ENCODE measurements at regions not wholly inside any gene's neighbourhood (a gene's known extent, or its start where the extent isn't known, plus 50 kb on each side); places are given as distances from the start of the nearest gene placed in this dataset.

DNA sequence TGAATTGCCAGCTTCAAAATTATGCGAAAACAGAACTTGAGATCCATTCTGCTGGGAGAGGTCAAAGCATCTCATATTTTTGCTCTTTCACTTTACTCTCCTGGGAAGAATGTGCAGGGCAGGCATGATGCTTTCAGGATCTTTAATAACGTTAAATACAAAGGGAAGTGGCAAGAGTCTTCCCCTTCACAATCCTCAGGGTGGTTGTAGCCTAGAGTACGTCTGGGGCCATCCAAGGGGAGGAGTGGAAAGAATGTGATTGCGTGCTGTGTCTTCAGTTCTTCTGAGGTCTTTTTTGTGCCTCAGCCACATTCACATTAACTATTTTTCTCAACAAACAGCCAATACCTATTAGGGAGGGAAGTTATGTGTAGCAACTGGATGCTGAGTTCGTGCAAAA lies 207.3 kb downstream of the HGF start:
- Histone ChIP-seq H3K9me3 (ENCODE audit: control extremely low read depth in 1 of 3, control insufficient read depth in 2 of 3, insufficient read depth in 1 of 3, low read length in 2 of 3) (peaks cover 0 to 7% (median 0%) of the 10 kb centered on the region in 3 donors), H3K9ac (ENCODE audit: low read length) (no peak overlapping the region), H3K36me3 (replicated peaks in 1 of 2; ENCODE audit: control extremely low read depth in 1 of 2, control insufficient read depth in 1 of 2, extremely low read depth in 1 of 2, insufficient read depth in 2 of 2, low read length in 1 of 2) (no peaks in the 10 kb centered on the region), H3K4me3 (ENCODE audit: control extremely low read depth in 1 of 5, extremely low read depth in 1 of 5, insufficient read depth in 1 of 5, low read depth in 2 of 5, low read length in 4 of 5) (no peak overlapping the region), H3K79me2 (ENCODE audit: control insufficient read depth, insufficient read depth, low read length) (no peaks in the 10 kb centered on the region), H2AFZ (ENCODE audit: insufficient read depth, low read depth, low read length, poor library complexity, severe bottlenecking) (no peak overlapping the region), H3K4me2 (replicated peaks; ENCODE audit: low read depth, low read length, poor library complexity, severe bottlenecking) (no peak overlapping the region), H3K27ac (ENCODE audit: low read length in 2 of 2) (no peak overlapping the region), H4K20me1 (ENCODE audit: control insufficient read depth, insufficient read depth, low read length, poor library complexity, severe bottlenecking) (no peaks in the 10 kb centered on the region), H3K27me3 (replicated peaks in 1 of 4; ENCODE audit: control extremely low read depth in 1 of 4, control insufficient read depth in 3 of 4, insufficient read depth in 4 of 4, low read length in 3 of 4) (no peaks in the 10 kb centered on the region), H3K4me1 (ENCODE audit: control insufficient read depth in 2 of 2, insufficient read depth in 2 of 2, low read length in 2 of 2) (no peaks in the 10 kb centered on the region)
- WGBS (ENCODE audit: insufficient coverage) = no CpG with 5 or more reads among the region's 5 CpGs
- ATAC-seq (ENCODE audit: low read depth) (no peak), DNase-seq (no peak)
- intact Hi-C loops (cut with micrococcal nuclease) = no loop called here
- Mint-ChIP-seq H3K27me3 (no peaks in the 10 kb centered on the region), H3K27ac (no peak overlapping the region), H3K9me3 (ENCODE audit: insufficient read depth) (no peaks in the 10 kb centered on the region), H3K4me3 (no peak overlapping the region), H3K4me1 (no peaks in the 10 kb centered on the region)
- ChIA-PET CTCF (no interaction called here), POLR2A (no interaction called here)
- no peak for TF ChIP-seq EZH2 (IDR thresholded peaks at IDR 0.05; ENCODE audit: borderline replicate concordance, insufficient read depth, low read depth, low read length, poor library complexity, severe bottlenecking)
- TF ChIP-seq, protein P1, sequence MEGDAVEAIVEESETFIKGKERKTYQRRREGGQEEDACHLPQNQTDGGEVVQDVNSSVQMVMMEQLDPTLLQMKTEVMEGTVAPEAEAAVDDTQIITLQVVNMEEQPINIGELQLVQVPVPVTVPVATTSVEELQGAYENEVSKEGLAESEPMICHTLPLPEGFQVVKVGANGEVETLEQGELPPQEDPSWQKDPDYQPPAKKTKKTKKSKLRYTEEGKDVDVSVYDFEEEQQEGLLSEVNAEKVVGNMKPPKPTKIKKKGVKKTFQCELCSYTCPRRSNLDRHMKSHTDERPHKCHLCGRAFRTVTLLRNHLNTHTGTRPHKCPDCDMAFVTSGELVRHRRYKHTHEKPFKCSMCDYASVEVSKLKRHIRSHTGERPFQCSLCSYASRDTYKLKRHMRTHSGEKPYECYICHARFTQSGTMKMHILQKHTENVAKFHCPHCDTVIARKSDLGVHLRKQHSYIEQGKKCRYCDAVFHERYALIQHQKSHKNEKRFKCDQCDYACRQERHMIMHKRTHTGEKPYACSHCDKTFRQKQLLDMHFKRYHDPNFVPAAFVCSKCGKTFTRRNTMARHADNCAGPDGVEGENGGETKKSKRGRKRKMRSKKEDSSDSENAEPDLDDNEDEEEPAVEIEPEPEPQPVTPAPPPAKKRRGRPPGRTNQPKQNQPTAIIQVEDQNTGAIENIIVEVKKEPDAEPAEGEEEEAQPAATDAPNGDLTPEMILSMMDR (IDR thresholded peaks at IDR 0.05) = no peak

DNA sequence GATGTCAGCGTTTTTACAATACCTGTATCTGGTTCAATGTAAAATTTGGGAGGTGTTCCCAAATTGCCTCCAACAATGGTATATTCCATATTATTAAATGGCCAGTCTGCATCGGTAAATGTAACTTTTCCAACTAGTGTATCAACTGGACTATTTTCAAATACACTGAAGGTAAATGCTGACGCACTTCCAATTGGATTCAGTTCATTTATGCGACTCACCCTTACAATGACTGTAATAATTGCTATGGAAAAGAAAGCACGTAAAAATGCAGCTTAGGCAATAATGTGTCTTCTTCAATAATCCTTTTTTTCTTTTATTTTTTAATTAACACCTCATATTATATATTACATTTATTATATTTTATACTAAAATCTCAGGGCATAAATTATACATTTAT lies 209.1 kb downstream of the HGF start:
- Histone ChIP-seq H3K4me2 (replicated peaks; ENCODE audit: low read depth, low read length, poor library complexity, severe bottlenecking) (no peak overlapping the region), H4K20me1 (ENCODE audit: control insufficient read depth, insufficient read depth, low read length, poor library complexity, severe bottlenecking) (no peaks in the 10 kb centered on the region), H3K79me2 (ENCODE audit: control insufficient read depth, insufficient read depth, low read length) (no peaks in the 10 kb centered on the region), H3K4me1 (ENCODE audit: control insufficient read depth in 2 of 2, insufficient read depth in 2 of 2, low read length in 2 of 2) (no peaks in the 10 kb centered on the region), H3K9ac (ENCODE audit: low read length) (no peak overlapping the region), H3K36me3 (replicated peaks in 1 of 2; ENCODE audit: control extremely low read depth in 1 of 2, control insufficient read depth in 1 of 2, extremely low read depth in 1 of 2, insufficient read depth in 2 of 2, low read length in 1 of 2) (no peaks in the 10 kb centered on the region), H3K4me3 (ENCODE audit: control extremely low read depth in 1 of 5, extremely low read depth in 1 of 5, insufficient read depth in 1 of 5, low read depth in 2 of 5, low read length in 4 of 5) (no peak overlapping the region), H3K9me3 (ENCODE audit: control extremely low read depth in 1 of 3, control insufficient read depth in 2 of 3, insufficient read depth in 1 of 3, low read length in 2 of 3) (no peaks in the 10 kb centered on the region), H3K27ac (ENCODE audit: low read length in 2 of 2) (no peak overlapping the region), H2AFZ (ENCODE audit: insufficient read depth, low read depth, low read length, poor library complexity, severe bottlenecking) (no peak overlapping the region), H3K27me3 (replicated peaks in 1 of 4; ENCODE audit: control extremely low read depth in 1 of 4, control insufficient read depth in 3 of 4, insufficient read depth in 4 of 4, low read length in 3 of 4) (no peaks in the 10 kb centered on the region)
- Mint-ChIP-seq H3K9me3 (ENCODE audit: insufficient read depth) (no peaks in the 10 kb centered on the region), H3K27me3 (no peaks in the 10 kb centered on the region), H3K4me1 (no peaks in the 10 kb centered on the region), H3K27ac (no peak overlapping the region), H3K4me3 (no peak overlapping the region)
- WGBS (ENCODE audit: insufficient coverage) = 100% methylated on average over 1 of the region's 5 CpGs
- ChIA-PET CTCF (no interaction called here), POLR2A (no interaction called here)
- intact Hi-C loops (cut with micrococcal nuclease) = no loop called here
- DNase-seq (no peak), ATAC-seq (ENCODE audit: low read depth) (no peak)
- TF ChIP-seq EZH2 (IDR thresholded peaks at IDR 0.05; ENCODE audit: borderline replicate concordance, insufficient read depth, low read depth, low read length, poor library complexity, severe bottlenecking) = no peak
- TF ChIP-seq, protein P1 (IDR thresholded peaks at IDR 0.05) = no peak

All from B cell (primary cell).